Fibroblast of lung (primary cell): ENCODE measurements at regions not wholly inside any gene's neighbourhood (a gene's known extent, or its start where the extent isn't known, plus 50 kb on each side); places are given as distances from the start of the nearest gene placed in this dataset.
A peak's percentile ranks its signal among the peaks of the same experiment; 100 is the strongest.

Experiments used
- DNase-seq, 2 donors: peaks; one replicate each; pipeline versions ENCODE4 v3.0.0 to v3.0.0-alpha.2; 2010; ENCODE audit warnings: low read depth in 2 of 2
- H2AFZ ChIP-seq: 2 replicates; pipeline ENCODE4 v1.5.1; 2012; ENCODE audit warnings: low read length, control low read depth, inconsistent platforms
- H3K27ac ChIP-seq: 2 replicates; pipeline ENCODE4 v1.5.1; 2011; ENCODE audit warnings: low read length, control low read depth; ENCODE audit not compliant: insufficient read depth
- H3K27me3 ChIP-seq: 2 replicates; pipeline ENCODE4 v1.5.1; 2011; ENCODE audit warnings: mild to moderate bottlenecking, low read length; ENCODE audit not compliant: control insufficient read depth, insufficient read depth
- H3K36me3 ChIP-seq: 2 replicates; pipeline ENCODE4 v1.5.1; 2011; ENCODE audit warnings: low read length; ENCODE audit not compliant: control insufficient read depth, insufficient read depth
- H3K4me1 ChIP-seq: 2 replicates; pipeline ENCODE4 v1.5.1; 2011; ENCODE audit warnings: low read length; ENCODE audit not compliant: control insufficient read depth, insufficient read depth; ENCODE audit errors: extremely low read depth
- H3K4me2 ChIP-seq: 2 replicates; pipeline ENCODE4 v1.5.1; 2011; ENCODE audit warnings: low read length, control low read depth; ENCODE audit not compliant: insufficient read depth; ENCODE audit errors: extremely low read depth
- H3K4me3 ChIP-seq, 4 experiments: fragments of 200-600 bp in 1 of 4; sonication (generic) in 1 of 4; replicated peaks in 1 of 4; 2 replicates each; pipeline ENCODE4 v1.5.1; 2011 to 2016; ENCODE audit warnings: low read length in 4 of 4, low read depth in 3 of 4, mild to moderate bottlenecking in 3 of 4, control low read depth in 2 of 4, inconsistent platforms in 1 of 4, mixed read lengths in 1 of 4; ENCODE audit not compliant: insufficient read depth in 1 of 4; ENCODE audit errors: control extremely low read depth in 1 of 4
- H3K79me2 ChIP-seq: 2 replicates; pipeline ENCODE4 v1.5.1; 2012; ENCODE audit warnings: mild to moderate bottlenecking, low read length, inconsistent platforms; ENCODE audit not compliant: control insufficient read depth, insufficient read depth
- H3K9ac ChIP-seq: 2 replicates; pipeline ENCODE4 v1.5.1; 2011; ENCODE audit warnings: mild to moderate bottlenecking, low read length, control low read depth; ENCODE audit not compliant: insufficient read depth
- H3K9me3 ChIP-seq: 2 replicates; pipeline ENCODE4 v1.5.1; 2012; ENCODE audit warnings: low read depth, low read length; ENCODE audit not compliant: control insufficient read depth, insufficient read depth
- H4K20me1 ChIP-seq: 2 replicates; pipeline ENCODE4 v1.5.1; 2011; ENCODE audit warnings: low read length; ENCODE audit not compliant: control insufficient read depth, insufficient read depth; ENCODE audit errors: extremely low read depth
- CTCF ChIP-seq, 2 donors: IDR thresholded peaks in 1 of 2; conservative IDR thresholded peaks in 1 of 2; 1 replicate in 1 of 2; 2 replicates in 1 of 2; pipeline ENCODE4 v1.5.1; 2011 to 2012; ENCODE audit warnings: low read length in 2 of 2, control low read depth in 1 of 2, inconsistent platforms in 1 of 2, low read depth in 1 of 2, mild to moderate bottlenecking in 1 of 2
- EZH2 ChIP-seq: IDR thresholded peaks from 2 replicates; pipeline ENCODE4 v1.5.1; 2012; ENCODE audit warnings: low read length, control low read depth, mild to moderate bottlenecking; ENCODE audit errors: missing control alignments

GRCh38 chr13:70527599-70527998 lies 419.3 kb upstream of the KLHL1 start:
- Histone ChIP-seq H2AFZ (no peak overlapping the region), H4K20me1 (no peaks in the 10 kb centered on the region), H3K9ac (no peak overlapping the region), H3K27ac (no peak overlapping the region), H3K36me3 (no peaks in the 10 kb centered on the region), H3K4me1 (no peaks in the 10 kb centered on the region), H3K27me3 (no peaks in the 10 kb centered on the region), H3K9me3 (no peaks in the 10 kb centered on the region), H3K4me3 (no peak overlapping the region), H3K79me2 (no peaks in the 10 kb centered on the region), H3K4me2 (no peak overlapping the region)
- DNase-seq, result no peak
- TF ChIP-seq EZH2 (no peak), CTCF (conservative IDR thresholded peaks at IDR 0.05 in 1 of 2, IDR thresholded peaks at IDR 0.05 in 1 of 2; ENCODE audit: low read depth in 1 of 2, low read length in 2 of 2) (no peak)

DNA sequence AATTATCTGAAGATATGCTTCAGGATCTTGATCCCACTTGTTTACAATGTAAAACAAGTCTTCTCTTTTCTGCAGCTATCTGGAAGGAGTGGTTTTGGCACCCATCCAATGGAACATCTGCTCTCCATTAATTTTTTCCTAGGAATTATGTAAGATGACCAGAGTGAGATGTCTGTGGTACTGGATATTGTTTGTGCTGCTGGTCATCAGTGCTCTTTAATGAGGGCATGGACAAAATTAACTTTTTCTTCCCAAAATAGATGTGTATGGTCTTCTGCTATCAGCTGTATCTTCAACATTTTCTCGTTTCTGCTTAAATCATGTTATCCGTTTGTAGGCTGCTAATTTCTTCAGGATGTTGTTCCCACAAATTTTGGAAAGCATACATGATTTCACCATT lies 415.4 kb upstream of the KLHL1 start:
- H3K79me2 ChIP-seq, result no peaks in the 10 kb centered on the region
- no peak overlapping the region for H3K9ac ChIP-seq
- no peak overlapping the region for H3K4me3 ChIP-seq
- H3K36me3 ChIP-seq, result no peaks in the 10 kb centered on the region
- H3K27ac ChIP-seq, result no peak overlapping the region
- TF ChIP-seq CTCF (conservative IDR thresholded peaks at IDR 0.05 in 1 of 2, IDR thresholded peaks at IDR 0.05 in 1 of 2; ENCODE audit: low read depth in 1 of 2, low read length in 2 of 2), result no peak
- TF ChIP-seq EZH2, result no peak
- no peaks in the 10 kb centered on the region for H3K9me3 ChIP-seq
- H3K4me2 ChIP-seq, result no peak overlapping the region
- no peaks in the 10 kb centered on the region for H4K20me1 ChIP-seq
- no peaks in the 10 kb centered on the region for H3K27me3 ChIP-seq
- H3K4me1 ChIP-seq, result no peaks in the 10 kb centered on the region
- H2AFZ ChIP-seq, result no peak overlapping the region
- peak; percentile 1 to 9 for DNase-seq

DNA sequence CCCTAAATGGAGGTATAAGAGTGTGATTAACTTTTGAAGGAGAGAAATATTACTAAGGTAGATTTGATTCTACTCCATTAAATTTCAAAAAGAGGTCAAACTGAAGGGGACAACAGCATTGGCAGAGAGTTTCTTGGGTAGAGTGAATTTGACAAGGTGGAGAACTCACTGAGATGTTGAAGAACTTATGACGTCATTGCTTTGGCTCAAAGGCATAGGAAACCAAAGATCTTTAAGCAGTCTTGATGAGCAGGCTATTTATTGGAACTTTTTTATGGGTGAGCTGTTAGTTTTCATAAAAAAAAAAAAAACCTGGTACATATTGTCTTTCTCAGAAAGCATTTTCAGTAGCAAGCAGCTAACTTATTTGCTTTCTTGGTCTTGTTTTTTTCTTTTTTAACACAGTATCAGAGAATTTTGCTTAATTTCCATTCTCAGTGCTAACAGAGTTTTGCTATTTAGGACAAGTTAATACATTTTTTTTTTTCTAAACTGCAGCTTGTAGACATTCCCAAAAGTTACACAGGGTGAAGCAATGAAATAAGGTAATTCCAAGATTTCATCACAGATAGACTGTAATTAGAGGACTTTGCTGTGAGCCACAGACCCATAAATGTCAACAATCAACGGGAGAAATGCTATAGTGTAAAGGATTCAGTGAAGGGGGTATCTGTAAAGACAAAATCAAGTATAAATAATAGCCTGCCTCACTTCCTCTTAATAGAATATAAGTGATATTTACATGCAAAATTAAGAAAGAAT lies 412.2 kb upstream of the KLHL1 start:
- Histone ChIP-seq H3K27ac (no peak overlapping the region), H3K4me2 (no peak overlapping the region), H3K27me3 (no peaks in the 10 kb centered on the region), H2AFZ (no peak overlapping the region), H3K79me2 (no peaks in the 10 kb centered on the region), H3K36me3 (no peaks in the 10 kb centered on the region), H3K9me3 (no peaks in the 10 kb centered on the region), H4K20me1 (no peaks in the 10 kb centered on the region), H3K4me1 (no peaks in the 10 kb centered on the region), H3K4me3 (no peak overlapping the region), H3K9ac (no peak overlapping the region)
- no peak for DNase-seq
- no peak for TF ChIP-seq CTCF (conservative IDR thresholded peaks at IDR 0.05 in 1 of 2, IDR thresholded peaks at IDR 0.05 in 1 of 2; ENCODE audit: low read depth in 1 of 2, low read length in 2 of 2)
- no peak for TF ChIP-seq EZH2
